ENCODE measurements at regions not wholly inside any gene's neighbourhood (a gene's known extent, or its start where the extent isn't known, plus 50 kb on each side); places are given as distances from the start of the nearest gene placed in this dataset.

GRCh38 chr1:193568512-193568911, 382.1 kb upstream of the B3GALT2 start:
- DNase-seq (ENCODE audit: low read depth in 2 of 2), result no peak

GRCh38 chr1:193567937-193568336, 381.5 kb upstream of the B3GALT2 start:
- DNase-seq (ENCODE audit: low read depth in 2 of 2), result no peak

GRCh38 chr1:193566735-193567134, 380.3 kb upstream of the B3GALT2 start:
- no peak for DNase-seq (ENCODE audit: low read depth in 2 of 2)

GRCh38 chr1:193565971-193566577, 379.7 kb upstream of the B3GALT2 start:
- DNase-seq (ENCODE audit: low read depth in 2 of 2), result no peak

GRCh38 chr1:193562121-193562520, 375.7 kb upstream of the B3GALT2 start:
- no peak for DNase-seq (ENCODE audit: low read depth in 2 of 2)

GRCh38 chr1:193558491-193559028, 372.1 kb upstream of the B3GALT2 start:
- DNase-seq (ENCODE audit: low read depth in 2 of 2), result no peak

GRCh38 chr1:193555662-193556441, 369.4 kb upstream of the B3GALT2 start:
- no peak for DNase-seq (ENCODE audit: low read depth in 2 of 2)

GRCh38 chr1:193553564-193553963, 367.2 kb upstream of the B3GALT2 start:
- no peak for DNase-seq (ENCODE audit: low read depth in 2 of 2)

GRCh38 chr1:193552274-193552673, 365.9 kb upstream of the B3GALT2 start:
- DNase-seq (ENCODE audit: low read depth in 2 of 2), result no peak

GRCh38 chr1:193549081-193549480, 362.7 kb upstream of the B3GALT2 start:
- no peak for DNase-seq (ENCODE audit: low read depth in 2 of 2)

- no peak for DNase-seq (ENCODE audit: low read depth in 2 of 2)
Observed at GRCh38 chr1:193545171-193545570, 358.8 kb upstream of the B3GALT2 start.

GRCh38 chr1:193543259-193543658, 356.8 kb upstream of the B3GALT2 start:
- DNase-seq (ENCODE audit: low read depth in 2 of 2), result no peak

- DNase-seq (ENCODE audit: low read depth in 2 of 2), result no peak
Observed at GRCh38 chr1:193542690-193543089, 356.3 kb upstream of the B3GALT2 start.

- no peak for DNase-seq (ENCODE audit: low read depth in 2 of 2)
Observed at GRCh38 chr1:193540511-193540910, 354.1 kb upstream of the B3GALT2 start.

GRCh38 chr1:193539731-193540459, 353.5 kb upstream of the B3GALT2 start:
- DNase-seq (ENCODE audit: low read depth in 2 of 2), result no peak

- DNase-seq (ENCODE audit: low read depth in 2 of 2), result peak in 1 of 2 donors; percentile 31
Observed at GRCh38 chr1:193538680-193539079, 352.3 kb upstream of the B3GALT2 start.

- DNase-seq (ENCODE audit: low read depth in 2 of 2), result no peak
Observed at GRCh38 chr1:193538003-193538354, 351.6 kb upstream of the B3GALT2 start.

GRCh38 chr1:193537266-193538002, 351.0 kb upstream of the B3GALT2 start:
- DNase-seq (ENCODE audit: low read depth in 2 of 2), result peak; percentile 45 to 53

- DNase-seq (ENCODE audit: low read depth in 2 of 2), result no peak
Observed at GRCh38 chr1:193533853-193534252, 347.4 kb upstream of the B3GALT2 start.

- no peak for DNase-seq (ENCODE audit: low read depth in 2 of 2)
Observed at GRCh38 chr1:193525917-193526710, 339.7 kb upstream of the B3GALT2 start.

- DNase-seq (ENCODE audit: low read depth in 2 of 2), result no peak
Observed at GRCh38 chr1:193525411-193525810, 339.0 kb upstream of the B3GALT2 start.

Measured in stimulated activated CD8-positive, alpha-beta memory T cell treated with anti-CD3 and anti-CD28 coated beads, Interleukin-15, amount 100 ng/mL, for 48 hours (primary cell).